IMR-90 (cell line): ENCODE measurements at regions not wholly inside any gene's neighbourhood (a gene's known extent, or its start where the extent isn't known, plus 50 kb on each side); places are given as distances from the start of the nearest gene placed in this dataset. TPM values are rescaled to one million over a fixed set of nuclear protein-coding genes. Genes with fewer than 3 reads are reported as not detected.

Experiments used
- microRNA-seq, 2 experiments: library from miRNA; stranded (forward) in 1 of 2; unstranded in 1 of 2; fragments of 10-50 nt in 1 of 2; fragments of <30 nt in 1 of 2; gene quantifications in 1 of 2; microRNA quantifications in 1 of 2; one replicate each; pipeline versions ENCODE3 to v1.1.0; 2013 to 2020; ENCODE audit not compliant: insufficient read depth in 1 of 2, insufficient read length in 1 of 2, unreplicated experiment in 1 of 2
- small RNA-seq, 5 experiments: library from RNA; depleted of rRNA; stranded (forward); fragments of <200 nt; gene quantifications; one replicate each; pipeline ENCODE3, GENCODE V24; 2012

Small RNAs in the stretch of these regions (microRNA-seq; reads per million reads assigned to microRNA genes)
- not detected for gene RF00096 (ENCODE audit: insufficient read depth, insufficient read length)

Small RNAs in the stretch of these regions (small RNA-seq; reads per million reads assigned to genes)
- gene RF00096 = 0 to 0.15 (median 0) reads per million in 5 experiments
